Stimulated activated CD8-positive, alpha-beta memory T cell treated with anti-CD3 and anti-CD28 coated beads, Interleukin-7, amount 100 ng/mL, for 24 hours (primary cell): ENCODE measurements at regions not wholly inside any gene's neighbourhood (a gene's known extent, or its start where the extent isn't known, plus 50 kb on each side); places are given as distances from the start of the nearest gene placed in this dataset.
"Not testable (repeated sequence)": the region's sequence is repeated elsewhere in the genome, so short reads cannot be mapped to it uniquely, and the experiment has no call there.

Experiments
- DNase-seq: peaks from one replicate; pipeline ENCODE4 v3.0.0-alpha.2; 2020; ENCODE audit warnings: low read depth

GRCh38 chr2:129375632-129376425 is 603.6 kb upstream of the RAB6C start:
- DNase-seq = no peak

DNA sequence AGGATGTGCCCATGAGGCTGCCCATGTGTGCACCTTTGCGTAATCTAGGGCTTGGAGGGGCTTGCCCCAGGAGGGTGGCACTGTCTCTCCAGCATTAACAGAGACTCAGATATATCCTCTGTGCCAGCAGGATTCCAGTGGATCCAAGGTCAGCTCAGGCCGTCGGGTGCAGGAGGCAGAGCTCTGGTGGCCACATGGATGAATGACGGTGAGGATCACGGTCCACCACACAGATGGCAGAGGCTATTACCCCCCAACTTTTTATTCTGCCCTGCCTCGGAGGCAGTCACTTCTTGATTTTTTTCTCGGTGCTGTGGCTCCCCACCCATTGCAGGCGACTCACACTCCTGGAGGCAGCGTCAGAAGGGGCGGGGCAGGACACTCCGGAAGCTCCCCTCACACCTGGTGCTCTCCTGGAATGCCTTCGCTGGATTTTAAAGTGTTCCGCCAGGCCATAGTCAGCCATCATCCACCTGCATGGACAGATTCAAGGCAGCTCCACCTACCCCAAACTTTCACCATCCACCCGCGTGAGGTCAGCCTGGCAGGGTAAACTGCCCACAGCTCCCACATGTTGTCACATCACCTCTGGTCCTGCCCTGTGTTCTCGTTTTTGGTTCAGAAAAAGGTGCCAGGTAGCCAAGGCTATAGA is 602.9 kb upstream of the RAB6C start:
- DNase-seq = no peak

- no peak for DNase-seq
Measured at GRCh38 chr2:129377078-129377469, 602.4 kb upstream of the RAB6C start.

DNA sequence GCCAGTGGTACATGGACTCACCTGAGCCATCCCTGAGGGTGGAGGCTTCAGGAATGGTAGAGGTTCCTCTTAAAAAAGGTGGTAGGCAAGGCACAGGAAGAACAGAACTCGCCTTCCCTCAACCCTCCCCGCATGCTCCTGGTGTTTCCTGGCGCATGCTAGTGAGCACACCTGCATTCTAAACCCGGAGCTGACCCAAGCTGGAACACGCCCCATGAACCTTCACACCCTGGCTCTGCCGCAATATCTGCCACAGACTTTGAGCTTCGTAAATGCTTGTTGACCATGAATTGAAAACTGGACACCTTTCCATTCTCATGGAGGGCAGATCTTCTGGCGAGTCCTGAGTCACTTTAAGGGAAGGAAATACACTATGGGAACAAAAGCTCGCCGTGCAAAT is 601.3 kb upstream of the RAB6C start:
- no peak for DNase-seq

- no peak for DNase-seq
Measured at GRCh38 chr2:129379411-129379810, 600.1 kb upstream of the RAB6C start.

- no peak for DNase-seq
Measured at GRCh38 chr2:129381789-129382188, 597.7 kb upstream of the RAB6C start.

- no peak for DNase-seq
Measured at GRCh38 chr2:129388870-129389269, 590.6 kb upstream of the RAB6C start.

DNA sequence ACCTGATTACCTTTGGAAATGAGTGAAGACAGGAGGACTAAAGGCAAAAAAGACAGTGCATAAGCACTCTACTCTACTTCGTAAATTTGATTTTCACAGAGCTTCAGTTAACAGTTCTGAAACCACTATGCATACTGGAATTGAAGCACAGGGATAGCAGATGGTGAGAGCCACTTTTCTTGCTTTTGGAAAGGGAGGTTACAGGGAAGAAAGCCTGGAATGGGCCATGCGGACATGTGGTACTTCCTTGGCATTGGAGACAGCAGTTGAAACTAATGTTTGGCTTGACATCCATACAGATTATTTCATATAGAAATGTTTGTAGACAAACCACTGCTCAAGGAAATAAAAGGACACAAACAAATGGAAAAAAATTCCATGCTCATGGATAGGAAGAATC is 585.6 kb upstream of the RAB6C start:
- DNase-seq = no peak

DNA sequence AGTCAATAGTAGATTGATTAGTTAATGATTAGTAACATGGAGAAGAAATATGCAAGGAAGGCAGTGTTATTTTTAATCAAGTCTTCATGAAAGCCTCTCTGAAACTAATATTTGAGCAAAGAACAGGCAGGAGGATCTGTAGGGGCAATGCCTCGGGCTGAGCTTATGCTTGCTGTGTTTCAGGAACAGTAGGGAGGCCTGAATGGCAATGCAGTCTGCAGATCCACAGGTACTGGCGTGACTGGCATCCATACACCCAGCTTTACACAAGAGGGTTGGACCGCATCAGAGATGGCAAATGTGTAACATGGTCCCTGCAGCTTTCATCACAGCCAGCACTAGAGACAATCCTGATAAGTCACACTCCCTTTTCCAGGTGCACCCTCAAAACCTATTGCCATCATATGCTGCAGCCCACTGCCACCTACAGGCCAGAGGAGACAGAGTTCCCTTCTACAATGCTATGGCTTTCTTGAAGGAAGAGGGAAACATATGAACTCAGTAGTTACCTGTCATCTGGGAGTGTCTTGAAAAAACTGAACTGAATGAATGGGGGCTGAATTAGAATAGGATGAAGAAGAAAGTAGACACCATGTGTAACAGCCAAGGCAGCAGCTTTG is 582.4 kb upstream of the RAB6C start:
- no peak for DNase-seq

DNA sequence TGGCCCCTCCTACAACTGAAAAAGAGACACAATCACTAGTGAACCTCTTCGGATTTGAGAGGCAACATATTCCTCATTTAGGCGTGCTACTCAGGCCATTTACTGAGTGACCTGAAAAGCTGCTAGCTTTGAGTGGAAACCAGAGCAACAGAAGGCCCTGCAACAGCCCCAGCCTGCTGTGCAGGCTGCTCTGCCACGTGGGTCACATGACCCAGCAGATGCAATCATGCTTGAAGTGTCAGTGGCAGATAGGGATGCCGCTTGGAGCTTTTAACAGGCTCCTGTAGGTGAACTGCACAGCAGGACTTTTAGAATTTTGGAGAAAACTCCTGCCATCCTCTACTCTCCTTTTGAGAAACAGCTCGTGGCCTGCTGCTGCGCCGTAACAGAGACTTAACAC is 578.6 kb upstream of the RAB6C start:
- DNase-seq = no peak

- no peak for DNase-seq
Measured at GRCh38 chr2:129402076-129402475, 577.4 kb upstream of the RAB6C start.

DNA sequence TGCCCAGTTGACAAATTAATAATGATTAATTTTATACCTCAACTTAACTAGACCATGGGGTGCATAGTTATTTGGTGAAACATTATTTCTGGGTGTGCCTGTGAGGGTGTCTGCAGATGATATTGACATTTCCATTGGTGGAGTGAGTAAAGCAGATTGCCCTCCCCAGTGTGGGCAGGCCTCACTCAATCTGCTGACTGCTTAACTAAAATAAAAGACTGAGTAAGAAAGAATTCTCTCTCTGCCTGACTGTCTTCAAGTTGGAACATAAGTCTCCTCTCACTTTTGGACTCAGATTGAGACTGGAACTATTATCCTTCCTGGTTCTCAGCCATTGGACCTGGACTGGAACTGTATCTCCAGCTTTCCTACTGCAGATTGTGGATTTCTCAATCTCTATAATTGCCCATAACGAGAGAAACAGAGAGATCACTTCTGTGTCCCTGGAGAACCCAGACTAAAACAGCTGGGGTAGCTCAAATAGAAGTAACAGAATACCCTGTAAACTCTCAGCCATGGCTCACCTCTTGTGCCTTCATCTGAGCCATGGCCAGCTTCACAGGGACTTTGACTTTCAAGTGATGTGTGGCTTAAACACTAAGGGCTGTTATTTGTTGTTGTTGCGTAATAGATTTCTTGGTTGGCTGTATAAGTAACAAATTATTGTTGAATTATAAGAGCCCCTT is 575.3 kb upstream of the RAB6C start:
- no peak for DNase-seq

DNA sequence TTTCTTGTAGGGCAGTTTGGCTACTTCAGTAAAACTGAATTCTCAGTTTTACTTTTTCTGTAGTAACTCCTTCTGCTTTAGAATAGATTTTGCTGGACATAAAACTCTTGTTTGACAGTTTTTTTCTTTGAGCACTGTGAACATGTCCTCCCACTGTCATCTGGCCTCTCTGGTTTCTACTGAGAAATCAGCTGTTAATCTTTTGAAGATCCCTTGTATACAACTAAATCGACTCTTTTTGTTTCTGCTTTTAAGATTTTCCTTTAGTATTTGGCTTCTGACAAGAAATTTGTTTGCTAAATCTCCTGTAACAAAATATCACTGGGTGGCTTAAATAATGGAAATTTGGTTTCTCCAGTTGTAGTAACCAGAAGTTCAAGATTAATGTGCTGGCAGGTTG is 570.9 kb upstream of the RAB6C start:
- DNase-seq = no peak

GRCh38 chr2:129417041-129417440 is 562.4 kb upstream of the RAB6C start:
- not testable (repeated sequence) for DNase-seq

GRCh38 chr2:129422028-129422427 is 557.4 kb upstream of the RAB6C start:
- DNase-seq = no peak

GRCh38 chr2:129428086-129428660 is 551.3 kb upstream of the RAB6C start:
- no peak for DNase-seq

- DNase-seq = no peak
Measured at GRCh38 chr2:129430911-129431310, 548.6 kb upstream of the RAB6C start.

DNA sequence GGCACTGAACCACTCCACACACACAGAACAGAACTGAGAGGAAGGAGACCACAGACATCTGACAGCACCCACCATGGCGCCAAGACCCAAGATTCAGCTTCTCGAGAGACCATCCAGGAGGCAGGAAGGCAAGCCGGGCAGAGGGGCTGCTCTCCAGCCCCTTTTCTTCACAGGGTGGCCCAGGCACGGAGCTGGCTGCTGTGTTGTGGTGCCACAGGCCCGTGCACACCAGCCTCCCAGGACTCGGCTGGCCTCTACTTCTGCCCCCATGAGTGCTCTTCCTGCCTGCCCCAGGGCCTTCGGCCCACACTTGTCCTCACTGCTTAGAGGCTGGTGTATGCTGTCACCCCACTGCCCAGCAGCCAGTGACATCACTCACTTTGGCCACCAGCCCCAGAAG is 547.6 kb upstream of the RAB6C start:
- DNase-seq = no peak

- DNase-seq = no peak
Measured at GRCh38 chr2:129436809-129437208, 542.7 kb upstream of the RAB6C start.

DNA sequence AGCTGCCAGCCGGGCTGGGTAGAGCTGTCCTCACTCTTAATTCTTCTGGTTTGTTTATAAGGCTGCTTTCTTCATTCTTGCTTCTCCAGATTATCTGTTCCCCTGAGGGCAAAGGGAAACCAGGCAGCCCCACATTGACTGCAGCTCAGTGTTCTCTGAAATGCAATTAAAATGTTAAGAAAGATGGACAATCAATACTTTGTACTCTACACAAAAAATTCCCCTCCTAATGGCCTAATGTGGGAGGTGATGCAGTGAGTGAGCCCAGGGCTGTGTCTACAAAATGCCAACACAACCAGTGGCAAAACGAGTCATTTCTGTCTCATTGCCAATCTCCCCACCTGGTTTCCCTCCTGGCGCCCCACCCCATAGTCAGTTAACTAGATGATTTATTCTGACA is 541.7 kb upstream of the RAB6C start:
- DNase-seq = no peak

GRCh38 chr2:129438501-129439057 is 540.9 kb upstream of the RAB6C start:
- DNase-seq = no peak
